GM10266 (cell line): ENCODE measurements at regions not wholly inside any gene's neighbourhood (a gene's known extent, or its start where the extent isn't known, plus 50 kb on each side); places are given as distances from the start of the nearest gene placed in this dataset.

Experiments
- DNase-seq: peaks from one replicate; pipeline ENCODE4 v3.0.0; 2012; ENCODE audit errors: extremely low spot score
- TF ChIP-seq, protein P1 (sequence below): IDR thresholded peaks from 2 replicates; pipeline ENCODE4 v1.5.1; 2012; ENCODE audit warnings: mild to moderate bottlenecking, low read depth; ENCODE audit not compliant: control insufficient read depth, insufficient read depth; ENCODE audit errors: missing control alignments

DNA sequence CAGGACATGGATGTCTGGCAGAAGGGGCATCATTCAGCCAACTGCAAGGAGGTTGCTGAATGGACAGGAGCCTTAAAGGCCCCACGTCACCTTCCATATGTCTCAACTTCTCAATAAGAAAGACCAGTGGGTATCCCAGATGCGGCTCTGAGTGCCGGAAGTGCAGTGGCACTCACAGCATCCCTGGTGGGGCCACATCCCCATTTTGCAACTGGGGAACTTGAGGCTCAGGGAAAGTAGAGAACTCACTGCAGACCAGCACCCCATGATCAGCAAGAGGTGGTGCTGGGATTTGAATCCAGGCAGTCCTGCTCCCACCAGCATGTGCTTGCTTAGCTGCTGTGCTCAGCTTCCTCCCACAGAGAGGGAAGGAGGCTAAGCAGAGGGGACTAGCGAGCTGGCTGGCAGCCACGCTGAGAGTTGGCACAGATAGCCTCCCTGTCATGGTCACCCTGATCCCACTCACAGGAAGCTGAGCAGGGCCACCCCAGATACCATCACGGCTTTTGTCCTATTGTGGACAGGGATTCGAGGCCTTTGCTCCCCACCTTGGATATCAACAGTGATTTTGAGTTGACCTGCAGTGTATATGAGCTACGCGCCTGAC, 294.2 kb upstream of the FOXF1 start:
- DNase-seq, result no peak
- TF ChIP-seq, protein P1, sequence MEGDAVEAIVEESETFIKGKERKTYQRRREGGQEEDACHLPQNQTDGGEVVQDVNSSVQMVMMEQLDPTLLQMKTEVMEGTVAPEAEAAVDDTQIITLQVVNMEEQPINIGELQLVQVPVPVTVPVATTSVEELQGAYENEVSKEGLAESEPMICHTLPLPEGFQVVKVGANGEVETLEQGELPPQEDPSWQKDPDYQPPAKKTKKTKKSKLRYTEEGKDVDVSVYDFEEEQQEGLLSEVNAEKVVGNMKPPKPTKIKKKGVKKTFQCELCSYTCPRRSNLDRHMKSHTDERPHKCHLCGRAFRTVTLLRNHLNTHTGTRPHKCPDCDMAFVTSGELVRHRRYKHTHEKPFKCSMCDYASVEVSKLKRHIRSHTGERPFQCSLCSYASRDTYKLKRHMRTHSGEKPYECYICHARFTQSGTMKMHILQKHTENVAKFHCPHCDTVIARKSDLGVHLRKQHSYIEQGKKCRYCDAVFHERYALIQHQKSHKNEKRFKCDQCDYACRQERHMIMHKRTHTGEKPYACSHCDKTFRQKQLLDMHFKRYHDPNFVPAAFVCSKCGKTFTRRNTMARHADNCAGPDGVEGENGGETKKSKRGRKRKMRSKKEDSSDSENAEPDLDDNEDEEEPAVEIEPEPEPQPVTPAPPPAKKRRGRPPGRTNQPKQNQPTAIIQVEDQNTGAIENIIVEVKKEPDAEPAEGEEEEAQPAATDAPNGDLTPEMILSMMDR, result no peak

DNA sequence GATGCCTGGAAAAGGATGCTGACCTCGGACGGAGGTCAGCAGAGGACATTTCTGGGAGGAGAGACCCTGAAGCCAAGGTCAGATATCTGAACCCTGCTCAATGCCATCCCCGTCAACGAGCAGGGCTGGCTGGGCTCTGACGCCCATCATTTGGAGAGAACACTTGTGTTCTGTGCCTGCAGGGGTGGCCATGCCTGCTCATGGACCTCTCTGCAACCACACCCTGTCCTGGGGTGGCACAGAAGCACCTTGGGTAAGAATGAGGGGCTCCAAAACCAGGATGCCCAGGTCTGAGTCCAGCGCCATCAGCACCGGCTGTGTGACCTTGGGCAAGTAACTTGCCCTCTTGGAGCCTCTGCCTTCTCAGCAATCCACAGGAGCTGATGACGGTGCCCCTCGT, 293.7 kb upstream of the FOXF1 start:
- TF ChIP-seq, protein P1, result no peak

GRCh38 chr16:86217001-86217890, 293.1 kb upstream of the FOXF1 start:
- DNase-seq, result no peak
- TF ChIP-seq, protein P1, result no peak

More for the DNA sequence above, 293.7 kb upstream of the FOXF1 start:
- DNase-seq, result no peak

DNA sequence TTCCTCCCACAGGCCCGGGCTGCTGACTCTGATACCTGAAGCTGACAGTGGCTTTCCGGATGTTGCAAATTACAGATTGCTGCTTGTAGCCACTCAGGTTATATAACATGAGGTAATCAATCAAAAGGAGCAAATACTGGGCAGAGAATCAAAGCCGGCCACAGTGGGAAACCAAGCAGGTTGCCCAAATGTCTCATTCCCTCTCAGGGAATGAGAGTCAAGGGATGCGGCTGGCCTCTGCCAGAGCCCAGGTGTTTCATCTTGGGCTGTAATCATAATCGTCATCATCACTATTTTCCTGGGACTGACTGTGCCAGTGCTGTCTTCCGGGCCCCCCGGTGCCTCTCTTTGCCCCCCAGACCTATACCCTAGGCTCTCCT, 292.4 kb upstream of the FOXF1 start:
- TF ChIP-seq, protein P1, result no peak
- no peak for DNase-seq

- TF ChIP-seq, protein P1, result no peak
- DNase-seq, result no peak
These were observed 291.7 kb upstream of the FOXF1 start for GRCh38 chr16:86218479-86219170.

DNA sequence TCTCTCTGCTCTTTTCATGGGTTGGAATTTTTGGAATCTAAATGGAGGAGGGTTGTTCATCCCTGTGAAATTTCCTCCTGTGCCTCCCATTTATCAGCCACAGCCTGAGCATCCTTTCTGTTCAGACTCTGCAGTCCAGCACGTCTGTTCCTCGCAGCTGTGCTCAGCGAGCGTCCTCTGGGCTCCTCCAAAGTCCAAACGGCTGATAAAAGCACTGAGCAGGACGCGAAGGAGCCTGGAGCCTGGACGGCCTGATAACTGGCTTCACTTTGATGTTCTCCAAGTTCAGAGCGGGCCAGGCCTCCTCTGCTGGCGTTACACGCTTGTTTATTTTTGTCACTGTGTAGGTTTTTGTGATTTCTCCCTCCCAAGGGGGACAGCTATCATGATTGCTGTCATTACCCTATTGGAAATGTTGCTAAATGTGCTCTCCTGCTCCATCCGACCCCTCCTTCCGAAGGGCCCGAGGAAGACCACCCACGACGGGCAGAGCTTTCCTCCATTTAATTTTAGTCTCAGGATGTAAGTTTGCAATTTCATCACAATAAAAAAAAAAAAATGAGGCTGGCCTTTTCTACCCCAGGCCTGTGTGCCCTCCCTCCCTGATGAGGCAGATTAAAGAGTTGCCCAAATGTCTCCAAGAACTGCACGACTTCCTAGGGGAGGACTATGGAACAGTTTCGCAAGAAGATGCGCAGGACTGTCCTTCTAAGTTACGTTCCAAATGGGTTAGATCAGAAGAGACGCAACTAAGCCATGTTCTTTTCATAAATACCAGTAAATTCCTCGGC, 290.5 kb upstream of the FOXF1 start:
- TF ChIP-seq, protein P1, result no peak

More for the DNA sequence above, 290.5 kb upstream of the FOXF1 start:
- no peak for DNase-seq
